ENCODE measurements at regions not wholly inside any gene's neighbourhood (a gene's known extent, or its start where the extent isn't known, plus 50 kb on each side); places are given as distances from the start of the nearest gene placed in this dataset.

GRCh38 chr5:124574521-124575436, 171.7 kb downstream of the ZNF608 start:
- DNase-seq = no peak
- in situ Hi-C loops (cut with HindIII; ENCODE audit: low pct_ligation_motif_present, low sequenced_read_pairs) = no loop called here
- Histone ChIP-seq H3K36me3 (replicated peaks) (no peaks in the 10 kb centered on the region), H3K4me3 (ENCODE audit: low read depth, low read length) (no peak overlapping the region), H3K27ac (no peak overlapping the region), H3K27me3 (replicated peaks) (no peaks in the 10 kb centered on the region)
- TF ChIP-seq CTCF (IDR thresholded peaks at IDR 0.05; ENCODE audit: low read depth, low read length, missing control alignments) = no peak

- in situ Hi-C loops (cut with HindIII; ENCODE audit: low pct_ligation_motif_present, low sequenced_read_pairs) = no loop called here
Observed at GRCh38 chr5:124572971-124573370, 173.5 kb downstream of the ZNF608 start.

GRCh38 chr5:124570285-124571035, 176.0 kb downstream of the ZNF608 start:
- Histone ChIP-seq H3K27ac (no peak overlapping the region), H3K36me3 (replicated peaks) (no peaks in the 10 kb centered on the region), H3K4me3 (ENCODE audit: low read depth, low read length) (no peak overlapping the region), H3K27me3 (replicated peaks) (no peaks in the 10 kb centered on the region)
- in situ Hi-C loops (cut with HindIII; ENCODE audit: low pct_ligation_motif_present, low sequenced_read_pairs) = no loop called here
- no peak for TF ChIP-seq CTCF (IDR thresholded peaks at IDR 0.05; ENCODE audit: low read depth, low read length, missing control alignments)
- DNase-seq = no peak

More at GRCh38 chr5:124572971-124573370, 173.5 kb downstream of the ZNF608 start:
- no peaks in the 10 kb centered on the region for H3K36me3 ChIP-seq (replicated peaks)
- no peak overlapping the region for H3K27ac ChIP-seq
- H3K4me3 ChIP-seq (ENCODE audit: low read depth, low read length) = no peak overlapping the region
- no peak for TF ChIP-seq CTCF (IDR thresholded peaks at IDR 0.05; ENCODE audit: low read depth, low read length, missing control alignments)
- H3K27me3 ChIP-seq (replicated peaks) = no peaks in the 10 kb centered on the region
- DNase-seq = no peak

- Histone ChIP-seq H3K4me3 (ENCODE audit: low read depth, low read length) (no peak overlapping the region), H3K36me3 (replicated peaks) (no peaks in the 10 kb centered on the region), H3K27ac (no peak overlapping the region), H3K27me3 (replicated peaks) (no peaks in the 10 kb centered on the region)
- DNase-seq = no peak
- TF ChIP-seq CTCF (IDR thresholded peaks at IDR 0.05; ENCODE audit: low read depth, low read length, missing control alignments) = no peak
- in situ Hi-C loops (cut with HindIII; ENCODE audit: low pct_ligation_motif_present, low sequenced_read_pairs) = no loop called here
Observed at GRCh38 chr5:124566875-124567450, 179.5 kb downstream of the ZNF608 start.

- no peak for TF ChIP-seq CTCF (IDR thresholded peaks at IDR 0.05; ENCODE audit: low read depth, low read length, missing control alignments)
- H3K27ac ChIP-seq = no peak overlapping the region
- in situ Hi-C loops (cut with HindIII; ENCODE audit: low pct_ligation_motif_present, low sequenced_read_pairs) = no loop called here
- H3K36me3 ChIP-seq (replicated peaks) = no peaks in the 10 kb centered on the region
- H3K27me3 ChIP-seq (replicated peaks) = no peaks in the 10 kb centered on the region
- H3K4me3 ChIP-seq (ENCODE audit: low read depth, low read length) = no peak overlapping the region
- DNase-seq = no peak
Observed at GRCh38 chr5:124561451-124561850, 185.0 kb downstream of the ZNF608 start.
